Endodermal cell (in vitro differentiated cells): ENCODE measurements at regions not wholly inside any gene's neighbourhood (a gene's known extent, or its start where the extent isn't known, plus 50 kb on each side); places are given as distances from the start of the nearest gene placed in this dataset.

Experiments used
- DNase-seq: peaks from one replicate; pipeline ENCODE4 v3.0.0-alpha.2; 2017
- H3K27ac ChIP-seq: 2 replicates; pipeline ENCODE4 v1.5.1; 2013; ENCODE audit warnings: mild to moderate bottlenecking, low read depth, low read length, moderate library complexity
- H3K27me3 ChIP-seq: 2 replicates; pipeline ENCODE4 v1.6.1; 2013; ENCODE audit warnings: mild to moderate bottlenecking, low read length, moderate library complexity; ENCODE audit not compliant: insufficient read depth, control insufficient read depth, poor library complexity, severe bottlenecking
- H3K36me3 ChIP-seq: 2 replicates; pipeline ENCODE4 v1.7.0; 2013; ENCODE audit warnings: mild to moderate bottlenecking, low read length, moderate library complexity; ENCODE audit not compliant: control insufficient read depth, insufficient read depth
- H3K4me1 ChIP-seq: one replicate; pipeline ENCODE4 v1.7.0; 2013; ENCODE audit warnings: low read length; ENCODE audit not compliant: control insufficient read depth, insufficient read depth
- H3K4me3 ChIP-seq: 2 replicates; pipeline ENCODE4 v1.5.1; 2013; ENCODE audit warnings: mild to moderate bottlenecking, low read length, moderate library complexity
- H3K9ac ChIP-seq: 2 replicates; pipeline ENCODE4 v1.6.1; 2013; ENCODE audit warnings: mild to moderate bottlenecking, low read length, moderate library complexity; ENCODE audit not compliant: poor library complexity, severe bottlenecking; ENCODE audit errors: extremely low read depth
- H3K9me3 ChIP-seq: 2 replicates; pipeline ENCODE4 v1.6.1; 2013; ENCODE audit warnings: mild to moderate bottlenecking, low read length, moderate library complexity; ENCODE audit not compliant: control insufficient read depth
- H3K27ac Mint-ChIP-seq: 2 replicates; pipeline ENCODE4 v1.8.0; 2020; ENCODE audit warnings: mixed read lengths
- H3K27me3 Mint-ChIP-seq: 2 replicates; pipeline ENCODE4 v1.8.0; 2021; ENCODE audit warnings: mild to moderate bottlenecking, mixed read lengths; ENCODE audit not compliant: insufficient read depth
- H3K36me3 Mint-ChIP-seq: 2 replicates; pipeline ENCODE4 v1.8.0; 2020; ENCODE audit warnings: low read depth, mixed read lengths
- H3K4me1 Mint-ChIP-seq: 2 replicates; pipeline ENCODE4 v1.8.0; 2020; ENCODE audit warnings: mixed read lengths
- H3K4me3 Mint-ChIP-seq: 2 replicates; pipeline ENCODE4 v1.8.0; 2020; ENCODE audit warnings: mild to moderate bottlenecking, moderate library complexity, mixed read lengths
- H3K9me3 Mint-ChIP-seq: 2 replicates; pipeline ENCODE4 v1.8.0; 2020; ENCODE audit warnings: mild to moderate bottlenecking, mixed read lengths
- CTCF ChIP-seq: fragments of 200-600 bp; sonication (generic); conservative IDR thresholded peaks from 2 replicates; pipeline ENCODE4 v1.5.0; 2021; ENCODE audit warnings: antibody characterized with exemption, mild to moderate bottlenecking
- WGBS, 2 experiments: methylation state at CpG; one replicate each; pipeline versions ENCODE4 v1.1.5 to v1.1.7; 2013; ENCODE audit warnings: missing lambda C conversion rate in 2 of 2, mixed read lengths in 1 of 2; ENCODE audit not compliant: insufficient coverage in 1 of 2, insufficient read length in 1 of 2; 5-methylcytosine and 5-hydroxymethylcytosine counted together

GRCh38 chr2:67579216-67579615 is 182.1 kb downstream of the ETAA1 start:
- Mint-ChIP-seq H3K27ac (no peak overlapping the region), H3K27me3 (peaks cover 3% of the 10 kb centered on the region), H3K36me3 (peaks cover 3% of the 10 kb centered on the region), H3K9me3 (peaks cover 18% of the 10 kb centered on the region), H3K4me3 (no peak overlapping the region), H3K4me1 (no peaks in the 10 kb centered on the region)
- Histone ChIP-seq H3K4me3 (no peak overlapping the region), H3K4me1 (no peaks in the 10 kb centered on the region), H3K27ac (no peak overlapping the region), H3K9ac (no peak overlapping the region), H3K9me3 (peaks cover 21% of the 10 kb centered on the region), H3K27me3 (no peaks in the 10 kb centered on the region), H3K36me3 (no peaks in the 10 kb centered on the region)
- WGBS, 2 experiments: 85% methylated on average over 2 of the region's 2 CpGs; no CpG with 5 or more reads in 1 of the 2 experiments
- DNase-seq: no peak
- TF ChIP-seq CTCF: no peak

DNA sequence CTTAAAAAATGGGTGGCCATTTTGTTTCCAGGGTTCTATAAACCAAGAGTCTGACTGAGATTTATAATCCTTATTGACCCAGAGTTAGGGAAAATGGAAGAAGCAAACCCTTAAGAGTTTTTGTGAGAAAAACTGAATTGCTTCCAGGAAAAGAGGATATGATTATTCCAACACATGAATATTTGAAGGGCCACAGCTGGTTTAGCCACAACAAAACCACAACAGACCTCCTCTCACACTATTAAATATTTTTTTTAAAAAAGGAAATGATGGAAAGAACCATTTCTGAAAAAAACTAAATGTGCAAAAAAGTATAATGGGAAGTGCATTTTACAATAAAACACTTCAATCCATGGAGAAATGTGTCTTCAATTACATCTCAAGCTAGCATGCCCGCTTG is 182.7 kb downstream of the ETAA1 start:
- Mint-ChIP-seq H3K4me1 (no peaks in the 10 kb centered on the region), H3K4me3 (no peak overlapping the region), H3K36me3 (peaks cover 6% of the 10 kb centered on the region), H3K27ac (no peak overlapping the region), H3K9me3 (peaks cover 23% of the 10 kb centered on the region), H3K27me3 (peaks cover 3% of the 10 kb centered on the region)
- Histone ChIP-seq H3K27me3 (no peaks in the 10 kb centered on the region), H3K9ac (no peak overlapping the region), H3K27ac (no peak overlapping the region), H3K4me1 (no peaks in the 10 kb centered on the region), H3K36me3 (no peaks in the 10 kb centered on the region), H3K9me3 (peaks cover 27% of the 10 kb centered on the region), H3K4me3 (no peak overlapping the region)
- no peak for TF ChIP-seq CTCF
- WGBS, 2 experiments: 71 to 98% methylated on average over 1 of the region's 1 CpG
- no peak for DNase-seq

GRCh38 chr2:67581751-67582150 is 184.6 kb downstream of the ETAA1 start:
- H3K36me3 Mint-ChIP-seq: peaks cover 10% of the 10 kb centered on the region
- no peak overlapping the region for H3K27ac Mint-ChIP-seq
- H3K4me1 Mint-ChIP-seq: no peaks in the 10 kb centered on the region
- Histone ChIP-seq H3K4me3 (no peak overlapping the region), H3K4me1 (no peaks in the 10 kb centered on the region), H3K36me3 (no peaks in the 10 kb centered on the region), H3K9ac (no peak overlapping the region), H3K9me3 (peaks cover 44% of the 10 kb centered on the region), H3K27ac (no peak overlapping the region), H3K27me3 (no peaks in the 10 kb centered on the region)
- WGBS, 2 experiments: 67 to 91% methylated on average over 1 to 6 of the region's 7 CpGs
- peak; percentile 78 for TF ChIP-seq CTCF
- H3K4me3 Mint-ChIP-seq: no peak overlapping the region
- no peaks in the 10 kb centered on the region for H3K27me3 Mint-ChIP-seq
- DNase-seq: peak; percentile 74
- H3K9me3 Mint-ChIP-seq: peaks cover 42% of the 10 kb centered on the region
